ENCODE measurements at regions not wholly inside any gene's neighbourhood (a gene's known extent, or its start where the extent isn't known, plus 50 kb on each side); places are given as distances from the start of the nearest gene placed in this dataset.

GRCh38 chr6:4304927-4305455 is 169.6 kb upstream of the ECI2 start:
- TF ChIP-seq CTCF (IDR thresholded peaks at IDR 0.05): no peak
- no peaks in the 10 kb centered on the region for H3K4me1 Mint-ChIP-seq (ENCODE audit: low read depth)
- no peak overlapping the region for H3K4me3 Mint-ChIP-seq
- H3K27ac Mint-ChIP-seq: no peak overlapping the region
- H3K27me3 Mint-ChIP-seq: peaks cover 24% of the 10 kb centered on the region
- CTCF ChIA-PET: no interaction called here
- intact Hi-C loops (cut with micrococcal nuclease): no loop called here
- POLR2A ChIA-PET: no interaction called here
- no peaks in the 10 kb centered on the region for H3K36me3 Mint-ChIP-seq (ENCODE audit: low read depth)
- no peaks in the 10 kb centered on the region for H3K9me3 Mint-ChIP-seq
- ATAC-seq (no peak), DNase-seq (no peak)

- DNase-seq: no peak
- no peak for ATAC-seq
- CTCF ChIA-PET: no interaction called here
- H3K9me3 Mint-ChIP-seq: no peaks in the 10 kb centered on the region
- TF ChIP-seq CTCF (IDR thresholded peaks at IDR 0.05): no peak
- H3K36me3 Mint-ChIP-seq (ENCODE audit: low read depth): no peaks in the 10 kb centered on the region
- H3K4me3 Mint-ChIP-seq: no peak overlapping the region
- peaks cover 23% of the 10 kb centered on the region for H3K27me3 Mint-ChIP-seq
- intact Hi-C loops (cut with micrococcal nuclease): no loop called here
- no peak overlapping the region for H3K27ac Mint-ChIP-seq
- POLR2A ChIA-PET: interaction anchor here (1.2 kb wide), 1 partner anchor 20 kb away, joined by 3 read pairs; no protein-coding TSS in a partner anchor
- no peaks in the 10 kb centered on the region for H3K4me1 Mint-ChIP-seq (ENCODE audit: low read depth)
Observed at GRCh38 chr6:4303638-4304037, 168.3 kb upstream of the ECI2 start.

- H3K36me3 Mint-ChIP-seq (ENCODE audit: low read depth): no peaks in the 10 kb centered on the region
- ATAC-seq (no peak), DNase-seq (no peak)
- no peak overlapping the region for H3K27ac Mint-ChIP-seq
- peaks cover 19% of the 10 kb centered on the region for H3K27me3 Mint-ChIP-seq
- no peaks in the 10 kb centered on the region for H3K4me1 Mint-ChIP-seq (ENCODE audit: low read depth)
- H3K4me3 Mint-ChIP-seq: no peak overlapping the region
- intact Hi-C loops (cut with micrococcal nuclease): no loop called here
- ChIA-PET POLR2A (interaction anchor here (1.2 kb wide), 1 partner anchor 19 kb away, joined by 3 read pairs; no protein-coding TSS in a partner anchor), CTCF (no interaction called here)
- no peaks in the 10 kb centered on the region for H3K9me3 Mint-ChIP-seq
- TF ChIP-seq CTCF (IDR thresholded peaks at IDR 0.05): no peak
Observed at GRCh38 chr6:4302524-4302923, 167.1 kb upstream of the ECI2 start.

GRCh38 chr6:4301871-4302270 is 166.5 kb upstream of the ECI2 start:
- Mint-ChIP-seq H3K27ac (no peak overlapping the region), H3K4me1 (ENCODE audit: low read depth) (no peaks in the 10 kb centered on the region), H3K4me3 (no peak overlapping the region), H3K9me3 (no peaks in the 10 kb centered on the region), H3K36me3 (ENCODE audit: low read depth) (no peaks in the 10 kb centered on the region), H3K27me3 (peaks cover 14% of the 10 kb centered on the region)
- ATAC-seq (no peak), DNase-seq (no peak)
- intact Hi-C loops (cut with micrococcal nuclease): no loop called here
- ChIA-PET CTCF (no interaction called here), POLR2A (no interaction called here)
- no peak for TF ChIP-seq CTCF (IDR thresholded peaks at IDR 0.05)

DNA sequence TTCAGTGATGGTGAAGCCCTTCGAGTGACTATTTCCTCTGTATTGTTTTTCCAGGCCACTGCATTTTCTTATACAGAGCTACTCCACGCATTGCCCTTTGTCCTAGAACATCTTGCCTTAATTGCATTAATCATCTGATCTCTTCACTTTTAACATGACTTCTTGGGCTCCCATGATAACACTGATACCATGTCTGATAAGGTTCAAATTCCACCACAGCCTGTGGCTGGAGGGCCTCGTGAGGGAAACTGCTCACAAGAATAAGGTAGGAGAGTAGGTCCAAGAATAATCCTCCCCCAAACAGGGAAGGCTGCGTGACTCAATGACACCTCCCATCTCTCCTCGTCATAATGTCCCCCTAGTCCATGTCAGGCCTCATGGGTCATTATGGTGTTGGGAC is 165.5 kb upstream of the ECI2 start:
- DNase-seq (no peak), ATAC-seq (no peak)
- Mint-ChIP-seq H3K4me3 (no peak overlapping the region), H3K27me3 (peaks cover 7% of the 10 kb centered on the region), H3K27ac (no peak overlapping the region), H3K36me3 (ENCODE audit: low read depth) (no peaks in the 10 kb centered on the region), H3K4me1 (ENCODE audit: low read depth) (no peaks in the 10 kb centered on the region), H3K9me3 (no peaks in the 10 kb centered on the region)
- POLR2A ChIA-PET: no interaction called here
- no peak for TF ChIP-seq CTCF (IDR thresholded peaks at IDR 0.05)
- CTCF ChIA-PET: no interaction called here
- intact Hi-C loops (cut with micrococcal nuclease): no loop called here

All from activated CD8-positive, alpha-beta T cell treated with anti-CD3 and anti-CD28 coated beads for 36 hours (primary cell).